ENCODE measurements at regions not wholly inside any gene's neighbourhood (a gene's known extent, or its start where the extent isn't known, plus 50 kb on each side); places are given as distances from the start of the nearest gene placed in this dataset.

DNA sequence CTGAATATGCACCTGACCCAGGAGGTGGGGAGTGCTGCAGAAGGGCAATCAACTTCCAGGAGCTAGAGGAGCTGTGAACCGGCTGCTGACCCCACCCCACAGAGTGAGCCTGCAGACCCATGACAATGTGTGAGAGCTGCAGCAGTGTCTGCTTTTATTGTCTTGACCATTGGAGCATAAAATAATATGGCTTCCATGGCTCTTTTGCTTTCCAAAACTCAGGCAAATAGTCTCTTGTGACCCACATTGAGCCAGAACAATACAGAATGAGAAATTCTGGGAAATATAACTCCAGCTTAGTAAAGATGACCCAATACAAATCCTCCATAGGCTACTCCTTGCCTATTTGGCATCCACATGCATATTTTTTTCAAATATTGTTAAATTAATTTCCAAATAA, 309.6 kb downstream of the PYDC2 start:
- Histone ChIP-seq H3K9me3 (ENCODE audit: control insufficient read depth, insufficient read depth, low read length) (no peaks in the 10 kb centered on the region), H3K27me3 (ENCODE audit: control insufficient read depth, insufficient read depth, low read length) (no peaks in the 10 kb centered on the region), H3K4me3 (ENCODE audit: low read length) (no peak overlapping the region), H3K4me1 (ENCODE audit: control insufficient read depth, insufficient read depth, low read length) (no peaks in the 10 kb centered on the region), H3K36me3 (ENCODE audit: control insufficient read depth, insufficient read depth, low read length) (no peaks in the 10 kb centered on the region), H3K27ac (ENCODE audit: low read length) (no peak overlapping the region)
- no CpG with 5 or more reads among the region's 1 CpG for WGBS (ENCODE audit: insufficient coverage, insufficient read length)
- no peak for DNase-seq (ENCODE audit: low read depth, low spot score)

DNA sequence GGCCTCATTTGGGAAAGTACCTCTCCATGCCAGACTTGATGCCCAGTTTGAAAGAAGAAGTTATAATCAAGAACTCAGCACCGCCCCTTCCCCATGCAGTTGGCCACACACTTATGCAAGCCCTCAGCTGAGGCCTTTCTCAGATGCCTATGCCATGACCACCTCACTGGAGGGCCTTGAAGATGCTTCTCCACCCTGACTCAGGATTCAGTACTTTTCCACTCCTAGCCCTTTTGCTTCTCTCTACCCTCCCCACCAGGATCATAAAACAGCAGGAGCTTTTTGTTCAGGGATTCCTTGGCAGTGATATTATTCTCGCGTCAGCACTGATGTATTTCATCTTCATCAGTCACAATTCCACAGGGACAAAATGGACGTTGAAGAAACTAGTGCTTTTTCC, 313.5 kb downstream of the PYDC2 start:
- no peak for DNase-seq (ENCODE audit: low read depth, low spot score)
- no CpG with 5 or more reads among the region's 4 CpGs for WGBS (ENCODE audit: insufficient coverage, insufficient read length)
- no peak overlapping the region for H3K27ac ChIP-seq (ENCODE audit: low read length)

GRCh38 chr3:191775451-191776233, 314.7 kb downstream of the PYDC2 start:
- H3K4me3 ChIP-seq (ENCODE audit: low read length) = no peak overlapping the region
- H3K27me3 ChIP-seq (ENCODE audit: control insufficient read depth, insufficient read depth, low read length) = no peaks in the 10 kb centered on the region
- no peak for DNase-seq (ENCODE audit: low read depth, low spot score)
- no peaks in the 10 kb centered on the region for H3K4me1 ChIP-seq (ENCODE audit: control insufficient read depth, insufficient read depth, low read length)
- no peaks in the 10 kb centered on the region for H3K9me3 ChIP-seq (ENCODE audit: control insufficient read depth, insufficient read depth, low read length)
- WGBS (ENCODE audit: insufficient coverage, insufficient read length) = no CpG with 5 or more reads among the region's 5 CpGs
- no peaks in the 10 kb centered on the region for H3K36me3 ChIP-seq (ENCODE audit: control insufficient read depth, insufficient read depth, low read length)
- no peak overlapping the region for H3K27ac ChIP-seq (ENCODE audit: low read length)

More for the DNA sequence above, 313.5 kb downstream of the PYDC2 start:
- H3K9me3 ChIP-seq (ENCODE audit: control insufficient read depth, insufficient read depth, low read length) = no peaks in the 10 kb centered on the region
- H3K4me1 ChIP-seq (ENCODE audit: control insufficient read depth, insufficient read depth, low read length) = no peaks in the 10 kb centered on the region
- no peaks in the 10 kb centered on the region for H3K27me3 ChIP-seq (ENCODE audit: control insufficient read depth, insufficient read depth, low read length)
- H3K36me3 ChIP-seq (ENCODE audit: control insufficient read depth, insufficient read depth, low read length) = no peaks in the 10 kb centered on the region
- no peak overlapping the region for H3K4me3 ChIP-seq (ENCODE audit: low read length)

DNA sequence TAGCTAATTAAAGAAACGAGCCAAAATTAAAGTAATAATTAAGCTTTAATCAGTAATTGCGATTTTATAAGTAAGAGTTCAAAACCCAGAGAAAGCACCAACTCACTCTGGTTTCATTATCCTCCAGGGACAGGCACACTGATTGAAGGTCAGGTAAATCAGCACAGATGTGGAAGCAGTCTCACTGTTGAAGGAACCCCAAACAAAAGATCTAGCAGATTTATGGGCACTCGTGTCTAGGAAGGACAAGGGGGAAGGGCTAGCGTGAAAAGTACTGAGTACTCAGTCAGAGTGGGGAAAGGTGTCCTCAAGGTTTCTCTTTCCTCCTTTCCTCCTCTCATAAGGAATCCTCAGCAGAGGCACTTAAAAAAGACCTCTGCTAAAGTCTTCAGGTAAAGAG, 320.1 kb downstream of the PYDC2 start:
- DNase-seq (ENCODE audit: low read depth, low spot score) = no peak
- H3K27ac ChIP-seq (ENCODE audit: low read length) = no peak overlapping the region
- H3K4me3 ChIP-seq (ENCODE audit: low read length) = no peak overlapping the region
- H3K27me3 ChIP-seq (ENCODE audit: control insufficient read depth, insufficient read depth, low read length) = no peaks in the 10 kb centered on the region
- no peaks in the 10 kb centered on the region for H3K4me1 ChIP-seq (ENCODE audit: control insufficient read depth, insufficient read depth, low read length)
- WGBS (ENCODE audit: insufficient coverage, insufficient read length) = no CpG with 5 or more reads among the region's 4 CpGs
- H3K36me3 ChIP-seq (ENCODE audit: control insufficient read depth, insufficient read depth, low read length) = no peaks in the 10 kb centered on the region
- H3K9me3 ChIP-seq (ENCODE audit: control insufficient read depth, insufficient read depth, low read length) = no peaks in the 10 kb centered on the region

DNA sequence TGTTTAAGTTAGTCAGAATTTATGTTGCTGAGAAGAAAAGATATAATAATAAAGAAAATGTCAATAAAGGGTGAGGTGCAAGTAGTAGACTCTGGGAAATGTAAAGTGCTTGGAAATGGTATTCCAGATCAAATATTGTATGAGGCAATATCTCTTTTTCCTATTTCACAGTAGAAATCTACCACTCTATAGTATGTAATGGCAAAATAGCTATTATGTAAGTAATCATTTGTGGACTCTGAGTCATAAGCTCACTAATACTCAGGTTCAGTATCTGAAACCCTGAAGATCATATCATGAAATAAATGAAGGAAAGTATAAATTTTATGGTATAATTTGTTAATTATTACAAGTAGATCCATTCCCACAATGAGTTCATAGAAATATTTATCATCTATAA, 322.1 kb downstream of the PYDC2 start:
- H3K9me3 ChIP-seq (ENCODE audit: control insufficient read depth, insufficient read depth, low read length) = no peaks in the 10 kb centered on the region
- no peaks in the 10 kb centered on the region for H3K36me3 ChIP-seq (ENCODE audit: control insufficient read depth, insufficient read depth, low read length)
- DNase-seq (ENCODE audit: low read depth, low spot score) = no peak
- no peaks in the 10 kb centered on the region for H3K27me3 ChIP-seq (ENCODE audit: control insufficient read depth, insufficient read depth, low read length)
- no peak overlapping the region for H3K4me3 ChIP-seq (ENCODE audit: low read length)
- no peak overlapping the region for H3K27ac ChIP-seq (ENCODE audit: low read length)
- no peaks in the 10 kb centered on the region for H3K4me1 ChIP-seq (ENCODE audit: control insufficient read depth, insufficient read depth, low read length)

GRCh38 chr3:191790934-191791333, 330.0 kb downstream of the PYDC2 start:
- H3K36me3 ChIP-seq (ENCODE audit: control insufficient read depth, insufficient read depth, low read length) = no peaks in the 10 kb centered on the region
- H3K27me3 ChIP-seq (ENCODE audit: control insufficient read depth, insufficient read depth, low read length) = no peaks in the 10 kb centered on the region
- WGBS (ENCODE audit: insufficient coverage, insufficient read length) = no CpG with 5 or more reads among the region's 1 CpG
- no peak overlapping the region for H3K27ac ChIP-seq (ENCODE audit: low read length)
- H3K4me1 ChIP-seq (ENCODE audit: control insufficient read depth, insufficient read depth, low read length) = no peaks in the 10 kb centered on the region
- no peaks in the 10 kb centered on the region for H3K9me3 ChIP-seq (ENCODE audit: control insufficient read depth, insufficient read depth, low read length)
- DNase-seq (ENCODE audit: low read depth, low spot score) = no peak
- H3K4me3 ChIP-seq (ENCODE audit: low read length) = no peak overlapping the region

DNA sequence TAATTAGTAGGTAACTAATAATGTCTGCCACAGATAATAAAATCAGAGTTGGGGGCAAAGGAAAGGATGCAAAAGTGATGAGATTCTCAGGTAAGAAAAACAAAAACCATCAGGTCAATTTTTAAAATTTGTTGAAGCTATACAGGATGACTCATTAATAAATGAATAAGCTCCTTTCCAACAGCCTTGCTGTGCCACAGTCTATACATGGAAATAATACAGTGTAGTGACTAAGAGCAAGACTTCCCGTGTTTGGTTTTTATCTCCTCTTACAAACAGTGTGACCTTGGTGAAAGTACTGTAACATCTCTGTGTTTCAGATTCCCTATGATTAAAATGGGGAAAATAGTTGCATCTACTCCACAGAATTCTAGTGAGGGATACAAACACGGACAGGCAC, 331.6 kb downstream of the PYDC2 start:
- Histone ChIP-seq H3K4me1 (ENCODE audit: control insufficient read depth, insufficient read depth, low read length) (no peaks in the 10 kb centered on the region), H3K4me3 (ENCODE audit: low read length) (no peak overlapping the region), H3K36me3 (ENCODE audit: control insufficient read depth, insufficient read depth, low read length) (no peaks in the 10 kb centered on the region), H3K9me3 (ENCODE audit: control insufficient read depth, insufficient read depth, low read length) (no peaks in the 10 kb centered on the region), H3K27ac (ENCODE audit: low read length) (no peak overlapping the region), H3K27me3 (ENCODE audit: control insufficient read depth, insufficient read depth, low read length) (no peaks in the 10 kb centered on the region)
- DNase-seq (ENCODE audit: low read depth, low spot score) = no peak
- WGBS (ENCODE audit: insufficient coverage, insufficient read length) = no CpG with 5 or more reads among the region's 2 CpGs

- WGBS (ENCODE audit: insufficient coverage, insufficient read length) = no CpG with 5 or more reads among the region's 1 CpG
- Histone ChIP-seq H3K9me3 (ENCODE audit: control insufficient read depth, insufficient read depth, low read length) (no peaks in the 10 kb centered on the region), H3K27me3 (ENCODE audit: control insufficient read depth, insufficient read depth, low read length) (no peaks in the 10 kb centered on the region), H3K36me3 (ENCODE audit: control insufficient read depth, insufficient read depth, low read length) (no peaks in the 10 kb centered on the region), H3K4me1 (ENCODE audit: control insufficient read depth, insufficient read depth, low read length) (no peaks in the 10 kb centered on the region), H3K4me3 (ENCODE audit: low read length) (no peak overlapping the region), H3K27ac (ENCODE audit: low read length) (no peak overlapping the region)
- no peak for DNase-seq (ENCODE audit: low read depth, low spot score)
These were observed 334.2 kb downstream of the PYDC2 start for GRCh38 chr3:191795196-191795595.

DNA sequence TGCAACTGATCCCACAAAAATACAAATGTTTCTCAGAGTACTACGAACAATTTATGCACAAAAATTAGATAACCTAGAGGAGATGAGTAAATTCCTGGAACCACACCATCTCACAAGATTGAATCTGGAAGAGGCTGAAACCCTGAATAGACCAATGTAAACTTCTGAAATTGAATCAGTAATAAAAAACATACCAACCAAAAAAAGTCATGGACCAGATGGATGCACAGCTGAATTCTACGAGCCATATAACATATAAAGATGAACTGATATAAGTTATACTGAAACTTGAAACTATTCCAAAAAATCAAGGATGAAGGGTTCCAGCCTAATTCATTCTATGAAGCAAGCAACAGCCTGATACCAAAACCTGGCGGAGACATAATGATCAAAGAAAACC, 336.3 kb downstream of the PYDC2 start:
- no peak for DNase-seq (ENCODE audit: low read depth, low spot score)
- no peaks in the 10 kb centered on the region for H3K9me3 ChIP-seq (ENCODE audit: control insufficient read depth, insufficient read depth, low read length)
- H3K27ac ChIP-seq (ENCODE audit: low read length) = no peak overlapping the region
- H3K4me3 ChIP-seq (ENCODE audit: low read length) = no peak overlapping the region
- H3K36me3 ChIP-seq (ENCODE audit: control insufficient read depth, insufficient read depth, low read length) = no peaks in the 10 kb centered on the region
- H3K4me1 ChIP-seq (ENCODE audit: control insufficient read depth, insufficient read depth, low read length) = no peaks in the 10 kb centered on the region
- no CpG with 5 or more reads among the region's 3 CpGs for WGBS (ENCODE audit: insufficient coverage, insufficient read length)
- H3K27me3 ChIP-seq (ENCODE audit: control insufficient read depth, insufficient read depth, low read length) = no peaks in the 10 kb centered on the region

DNA sequence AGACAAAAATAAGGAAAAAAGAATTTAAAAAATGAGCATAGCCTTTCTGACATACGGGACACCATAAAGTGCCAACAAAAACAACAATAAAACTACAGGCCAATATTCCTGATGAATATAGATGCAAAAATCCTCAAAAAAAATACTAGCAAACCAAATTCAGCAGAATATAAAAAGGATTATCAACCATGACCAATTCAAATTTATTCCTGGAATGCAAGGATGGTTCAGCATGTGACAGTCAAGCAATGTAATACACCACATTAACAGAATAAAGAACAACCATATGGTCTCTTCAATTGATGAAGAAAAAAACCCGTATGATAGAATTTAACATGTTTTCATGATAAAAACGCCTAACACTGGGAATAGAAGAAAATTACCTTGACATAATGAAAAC, 341.7 kb downstream of the PYDC2 start:
- H3K36me3 ChIP-seq (ENCODE audit: control insufficient read depth, insufficient read depth, low read length) = no peaks in the 10 kb centered on the region
- no peak overlapping the region for H3K27ac ChIP-seq (ENCODE audit: low read length)
- no peak overlapping the region for H3K4me3 ChIP-seq (ENCODE audit: low read length)
- no peaks in the 10 kb centered on the region for H3K4me1 ChIP-seq (ENCODE audit: control insufficient read depth, insufficient read depth, low read length)
- no peaks in the 10 kb centered on the region for H3K9me3 ChIP-seq (ENCODE audit: control insufficient read depth, insufficient read depth, low read length)
- WGBS (ENCODE audit: insufficient coverage, insufficient read length) = no CpG with 5 or more reads among the region's 3 CpGs
- no peak for DNase-seq (ENCODE audit: low read depth, low spot score)
- H3K27me3 ChIP-seq (ENCODE audit: control insufficient read depth, insufficient read depth, low read length) = no peaks in the 10 kb centered on the region

DNA sequence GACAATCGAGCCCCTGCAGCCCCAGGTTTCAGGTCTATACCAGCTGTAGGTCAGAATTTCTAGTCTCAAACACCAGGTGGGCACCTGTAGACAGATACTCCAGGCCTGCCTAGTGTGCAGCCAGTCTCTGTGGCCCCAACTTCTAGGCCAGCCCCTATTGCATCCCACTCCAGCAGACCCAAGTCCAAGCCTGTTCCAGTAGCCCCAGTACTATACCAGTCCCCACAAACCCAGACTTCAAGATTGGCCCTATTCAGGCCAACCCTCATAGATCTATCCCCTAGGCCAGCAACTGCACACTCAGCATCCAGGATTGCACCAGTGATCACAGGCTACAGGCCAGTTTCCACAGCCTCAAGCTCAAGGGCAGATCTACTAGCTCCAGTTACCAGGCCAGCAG, 344.0 kb downstream of the PYDC2 start:
- no CpG with 5 or more reads among the region's 1 CpG for WGBS (ENCODE audit: insufficient coverage, insufficient read length)
- no peak overlapping the region for H3K27ac ChIP-seq (ENCODE audit: low read length)
- H3K9me3 ChIP-seq (ENCODE audit: control insufficient read depth, insufficient read depth, low read length) = no peaks in the 10 kb centered on the region
- no peak for DNase-seq (ENCODE audit: low read depth, low spot score)
- H3K4me3 ChIP-seq (ENCODE audit: low read length) = no peak overlapping the region
- no peaks in the 10 kb centered on the region for H3K27me3 ChIP-seq (ENCODE audit: control insufficient read depth, insufficient read depth, low read length)
- H3K4me1 ChIP-seq (ENCODE audit: control insufficient read depth, insufficient read depth, low read length) = no peaks in the 10 kb centered on the region
- no peaks in the 10 kb centered on the region for H3K36me3 ChIP-seq (ENCODE audit: control insufficient read depth, insufficient read depth, low read length)
